ENCODE measurements at regions not wholly inside any gene's neighbourhood (a gene's known extent, or its start where the extent isn't known, plus 50 kb on each side); places are given as distances from the start of the nearest gene placed in this dataset.

GRCh38 chr7:130902755-130903357, 168.8 kb upstream of the KLF14 start:
- Histone ChIP-seq H3K27me3 (ENCODE audit: control insufficient read depth in 2 of 2, insufficient read depth in 2 of 2, low read length in 2 of 2) (no peaks in the 10 kb centered on the region), H4K20me1 (replicated peaks; ENCODE audit: control insufficient read depth, extremely low read depth, insufficient read depth, low read length) (no peaks in the 10 kb centered on the region), H3K79me2 (ENCODE audit: control insufficient read depth, insufficient read depth, low read length) (peaks cover 91% of the 10 kb centered on the region), H3K36me3 (ENCODE audit: control insufficient read depth in 2 of 2, extremely low read depth in 1 of 2, insufficient read depth in 2 of 2, low read length in 2 of 2) (peaks cover 13 to 14% of the 10 kb centered on the region in 2 experiments), H3K27ac (ENCODE audit: insufficient read depth, low read depth, low read length) (peak overlapping the region; percentile 96), H3K4me3 (replicated peaks in 1 of 3; ENCODE audit: insufficient read depth in 1 of 3, low read depth in 1 of 3, low read length in 3 of 3) (peak overlapping the region in 1 of 3 experiments; percentile 8), H3K9ac (replicated peaks; ENCODE audit: extremely low read depth, insufficient read depth, low read length) (peak overlapping the region; percentile 92), H2AFZ (ENCODE audit: low read depth, low read length) (no peak overlapping the region), H3K9me3 (replicated peaks; ENCODE audit: control insufficient read depth, insufficient read depth, low read length) (no peaks in the 10 kb centered on the region), H3K4me2 (ENCODE audit: insufficient read depth, low read length) (peak overlapping the region; percentile 64), H3K9me1 (replicated peaks; ENCODE audit: control insufficient read depth, extremely low read depth, insufficient read depth, low read length) (no peaks in the 10 kb centered on the region), H3K4me1 (ENCODE audit: control insufficient read depth, extremely low read depth, insufficient read depth, low read length) (peaks cover 76% of the 10 kb centered on the region)
- BruUV-seq (replicated peaks) = TSS peak; percentile 28
- intact Hi-C loops (cut with micrococcal nuclease) = no loop called here
- ChIA-PET CTCF (interaction anchor here (0.6 to 13.7 kb wide), 5 partner anchors 7 to 137 kb away, joined by 3 to 160 read pairs (median 5); no protein-coding TSS in a partner anchor), POLR2A (interaction anchor here (3.7 kb wide), 1 partner anchor 11 kb away, joined by 33 read pairs; no protein-coding TSS in a partner anchor)
- dilution Hi-C loops (cut with MboI; ENCODE audit: extremely low pct_ligation_motif_present, low sequenced_read_pairs) = no loop called here
- TF ChIP-seq POLR2AphosphoS5 (IDR thresholded peaks at IDR 0.05; ENCODE audit: insufficient read depth, low read depth, low read length) (no peak), JUN (IDR thresholded peaks at IDR 0.05; ENCODE audit: borderline replicate concordance, insufficient read depth, insufficient read length, low read depth) (no peak), MYC (IDR thresholded peaks at IDR 0.05; ENCODE audit: low read depth, low read length) (no peak)
- FAIRE-seq = no peak
- DNase-seq (ENCODE audit: low read depth, low spot score) = no peak

- H4K20me1 ChIP-seq (replicated peaks; ENCODE audit: control insufficient read depth, extremely low read depth, insufficient read depth, low read length) = no peaks in the 10 kb centered on the region
- DNase-seq (ENCODE audit: low read depth, low spot score) (peak; percentile 88), FAIRE-seq (no peak)
- no peaks in the 10 kb centered on the region for H3K27me3 ChIP-seq (ENCODE audit: control insufficient read depth in 2 of 2, insufficient read depth in 2 of 2, low read length in 2 of 2)
- H3K27ac ChIP-seq (ENCODE audit: insufficient read depth, low read depth, low read length) = peak overlapping the region; percentile 96
- peak overlapping the region in 1 of 3 experiments; percentile 18 for H3K4me3 ChIP-seq (replicated peaks in 1 of 3; ENCODE audit: insufficient read depth in 1 of 3, low read depth in 1 of 3, low read length in 3 of 3)
- intact Hi-C loops (cut with micrococcal nuclease) (no loop called here), dilution Hi-C loops (cut with MboI; ENCODE audit: extremely low pct_ligation_motif_present, low sequenced_read_pairs) (no loop called here)
- peaks cover 11 to 14% of the 10 kb centered on the region in 2 experiments for H3K36me3 ChIP-seq (ENCODE audit: control insufficient read depth in 2 of 2, extremely low read depth in 1 of 2, insufficient read depth in 2 of 2, low read length in 2 of 2)
- TF ChIP-seq FOS (IDR thresholded peaks at IDR 0.05; ENCODE audit: borderline replicate concordance, insufficient read depth, low read length) = peak; percentile 39
- TF ChIP-seq CTCF (IDR thresholded peaks at IDR 0.05; ENCODE audit: extremely low read depth in 1 of 2, insufficient read depth in 1 of 2, low read depth in 1 of 2, low read length in 2 of 2) = no peak
- TF ChIP-seq MAX (IDR thresholded peaks at IDR 0.05; ENCODE audit: insufficient read depth, insufficient read length) = no peak
- no peak for TF ChIP-seq MYC (IDR thresholded peaks at IDR 0.05; ENCODE audit: low read depth, low read length)
- no peak for TF ChIP-seq EZH2 (IDR thresholded peaks at IDR 0.05; ENCODE audit: borderline replicate concordance, low read depth, low read length, severe bottlenecking)
- TF ChIP-seq POLR2A (IDR thresholded peaks at IDR 0.05; ENCODE audit: low read depth, low read length) = no peak
- peak; percentile 14 for TF ChIP-seq GATA2 (IDR thresholded peaks at IDR 0.05; ENCODE audit: insufficient read depth, insufficient read length, low read depth, low read length)
- no peak for TF ChIP-seq POLR2AphosphoS5 (IDR thresholded peaks at IDR 0.05; ENCODE audit: insufficient read depth, low read depth, low read length)
- TF ChIP-seq JUN (IDR thresholded peaks at IDR 0.05; ENCODE audit: borderline replicate concordance, insufficient read depth, insufficient read length, low read depth) = peak; percentile 73
- BruUV-seq (replicated peaks) = no TSS peak
- H2AFZ ChIP-seq (ENCODE audit: low read depth, low read length) = no peak overlapping the region
- H3K9me1 ChIP-seq (replicated peaks; ENCODE audit: control insufficient read depth, extremely low read depth, insufficient read depth, low read length) = no peaks in the 10 kb centered on the region
- POLR2A ChIA-PET = interaction anchor here (0.8 to 3.7 kb wide), 4 partner anchors 10 to 33 kb away, joined by 3 to 33 read pairs (median 6); no protein-coding TSS in a partner anchor
- peak overlapping the region; percentile 92 for H3K9ac ChIP-seq (replicated peaks; ENCODE audit: extremely low read depth, insufficient read depth, low read length)
- peak overlapping the region; percentile 64 for H3K4me2 ChIP-seq (ENCODE audit: insufficient read depth, low read length)
- peaks cover 89% of the 10 kb centered on the region for H3K79me2 ChIP-seq (ENCODE audit: control insufficient read depth, insufficient read depth, low read length)
- CTCF ChIA-PET = interaction anchor here (1.0 to 13.7 kb wide), 12 partner anchors 7 to 137 kb away, joined by 3 to 160 read pairs (median 6); no protein-coding TSS in a partner anchor
- peaks cover 77% of the 10 kb centered on the region for H3K4me1 ChIP-seq (ENCODE audit: control insufficient read depth, extremely low read depth, insufficient read depth, low read length)
- H3K9me3 ChIP-seq (replicated peaks; ENCODE audit: control insufficient read depth, insufficient read depth, low read length) = no peaks in the 10 kb centered on the region
These were observed 169.5 kb upstream of the KLF14 start for GRCh38 chr7:130903358-130903974.
